Peyer's patch (tissue), 4 donors: ENCODE measurements at regions not wholly inside any gene's neighbourhood (a gene's known extent, or its start where the extent isn't known, plus 50 kb on each side); places are given as distances from the start of the nearest gene placed in this dataset.

Experiments
- DNase-seq, 3 donors: peaks; one replicate each; pipeline ENCODE4 v3.0.0-alpha.2; 2017 to 2019
- H3K27ac ChIP-seq, 4 donors: fragments of 200-600 bp; sonication (generic); one replicate each; pipeline ENCODE4 v1.5.1; 2016 to 2019
- H3K27me3 ChIP-seq, 2 donors: fragments of 200-600 bp; sonication (generic); one replicate each; pipeline ENCODE4 v1.5.1; 2019
- H3K36me3 ChIP-seq, 3 donors: fragments of 200-600 bp; sonication (generic); one replicate each; pipeline ENCODE4 v1.5.1; 2016 to 2019
- H3K4me1 ChIP-seq, 4 donors: fragments of 200-600 bp; sonication (generic); one replicate each; pipeline ENCODE4 v1.5.1; 2016 to 2019
- H3K4me3 ChIP-seq, 4 donors: fragments of 200-600 bp; sonication (generic); 1 replicate in 3 of 4; 2 replicates in 1 of 4; pipeline ENCODE4 v1.5.1; 2016 to 2019; ENCODE audit warnings: mild to moderate bottlenecking in 1 of 4
- H3K9me3 ChIP-seq, 4 donors: fragments of 200-600 bp; sonication (generic); one replicate each; pipeline ENCODE4 v1.5.1; 2016 to 2019; ENCODE audit warnings: mild to moderate bottlenecking in 1 of 4
- POLR2A ChIP-seq, 2 donors: fragments of 450-650 bp; IDR thresholded peaks; one replicate each; pipeline ENCODE4 v1.5.1; 2017; ENCODE audit warnings: antibody characterized with exemption in 2 of 2, mild to moderate bottlenecking in 2 of 2, moderate library complexity in 2 of 2
- TF ChIP-seq, protein P1 (sequence below), 6 experiments: fragments of 450-650 bp in 4 of 6; fragments of 200-600 bp in 2 of 6; sonication (generic) in 1 of 6; IDR thresholded peaks; one replicate each; pipeline ENCODE4 v1.5.1; 2017 to 2019; ENCODE audit warnings: antibody characterized with exemption in 6 of 6, mild to moderate bottlenecking in 3 of 6, moderate library complexity in 1 of 6

DNA sequence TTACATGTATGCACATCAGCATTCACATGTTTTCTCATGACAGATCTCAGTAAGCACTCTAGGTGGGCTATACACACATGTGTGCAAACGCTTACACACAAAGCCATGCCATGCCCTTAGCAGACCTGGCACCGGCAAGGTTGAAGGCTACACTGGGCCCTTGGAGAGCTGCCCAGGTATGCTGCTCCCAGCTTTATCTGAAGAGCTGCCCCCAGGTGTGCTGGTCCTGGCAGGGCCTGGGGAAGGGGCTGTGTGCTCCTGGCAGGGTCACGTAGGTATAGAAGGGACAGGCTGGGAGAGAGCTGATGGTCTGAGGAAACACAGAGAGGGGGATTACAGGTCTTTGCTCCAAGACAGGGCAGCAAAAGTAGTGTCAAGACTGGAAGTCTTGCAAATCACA, 146.7 kb upstream of the VANGL1 start:
- H3K4me3 ChIP-seq = no peak overlapping the region
- H3K9me3 ChIP-seq = no peaks in the 10 kb centered on the region
- no peak for DNase-seq
- no peaks in the 10 kb centered on the region for H3K4me1 ChIP-seq
- no peaks in the 10 kb centered on the region for H3K27me3 ChIP-seq
- H3K36me3 ChIP-seq = no peaks in the 10 kb centered on the region
- no peak for TF ChIP-seq POLR2A (IDR thresholded peaks at IDR 0.05)
- TF ChIP-seq, protein P1, sequence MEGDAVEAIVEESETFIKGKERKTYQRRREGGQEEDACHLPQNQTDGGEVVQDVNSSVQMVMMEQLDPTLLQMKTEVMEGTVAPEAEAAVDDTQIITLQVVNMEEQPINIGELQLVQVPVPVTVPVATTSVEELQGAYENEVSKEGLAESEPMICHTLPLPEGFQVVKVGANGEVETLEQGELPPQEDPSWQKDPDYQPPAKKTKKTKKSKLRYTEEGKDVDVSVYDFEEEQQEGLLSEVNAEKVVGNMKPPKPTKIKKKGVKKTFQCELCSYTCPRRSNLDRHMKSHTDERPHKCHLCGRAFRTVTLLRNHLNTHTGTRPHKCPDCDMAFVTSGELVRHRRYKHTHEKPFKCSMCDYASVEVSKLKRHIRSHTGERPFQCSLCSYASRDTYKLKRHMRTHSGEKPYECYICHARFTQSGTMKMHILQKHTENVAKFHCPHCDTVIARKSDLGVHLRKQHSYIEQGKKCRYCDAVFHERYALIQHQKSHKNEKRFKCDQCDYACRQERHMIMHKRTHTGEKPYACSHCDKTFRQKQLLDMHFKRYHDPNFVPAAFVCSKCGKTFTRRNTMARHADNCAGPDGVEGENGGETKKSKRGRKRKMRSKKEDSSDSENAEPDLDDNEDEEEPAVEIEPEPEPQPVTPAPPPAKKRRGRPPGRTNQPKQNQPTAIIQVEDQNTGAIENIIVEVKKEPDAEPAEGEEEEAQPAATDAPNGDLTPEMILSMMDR (IDR thresholded peaks at IDR 0.05) = no peak
- H3K27ac ChIP-seq = no peak overlapping the region

DNA sequence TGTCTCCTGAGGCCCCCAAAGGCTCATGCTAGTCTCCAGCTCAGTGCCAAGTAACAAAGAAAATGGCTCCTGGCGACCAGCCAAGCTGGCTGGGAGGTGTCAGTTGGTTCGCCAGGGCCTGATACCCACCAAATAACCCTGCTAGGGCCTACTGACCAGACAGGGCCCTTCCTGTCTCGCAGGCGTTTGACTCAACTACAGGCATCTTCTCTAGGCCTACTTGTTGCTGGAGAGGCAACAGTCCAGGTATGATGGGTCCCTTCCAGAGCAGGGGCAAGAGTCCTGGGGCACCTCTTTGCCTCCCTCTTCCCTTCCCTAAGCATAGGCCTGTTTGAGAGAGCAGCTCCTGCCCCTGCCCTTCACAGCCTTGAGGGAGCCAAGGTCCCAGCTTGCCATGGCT, 147.9 kb upstream of the VANGL1 start:
- Histone ChIP-seq H3K36me3 (no peaks in the 10 kb centered on the region), H3K4me1 (no peaks in the 10 kb centered on the region), H3K27ac (no peak overlapping the region), H3K4me3 (no peak overlapping the region), H3K27me3 (no peaks in the 10 kb centered on the region), H3K9me3 (no peaks in the 10 kb centered on the region)
- TF ChIP-seq POLR2A (IDR thresholded peaks at IDR 0.05) = no peak
- TF ChIP-seq, protein P1 (IDR thresholded peaks at IDR 0.05) = no peak
- no peak for DNase-seq

DNA sequence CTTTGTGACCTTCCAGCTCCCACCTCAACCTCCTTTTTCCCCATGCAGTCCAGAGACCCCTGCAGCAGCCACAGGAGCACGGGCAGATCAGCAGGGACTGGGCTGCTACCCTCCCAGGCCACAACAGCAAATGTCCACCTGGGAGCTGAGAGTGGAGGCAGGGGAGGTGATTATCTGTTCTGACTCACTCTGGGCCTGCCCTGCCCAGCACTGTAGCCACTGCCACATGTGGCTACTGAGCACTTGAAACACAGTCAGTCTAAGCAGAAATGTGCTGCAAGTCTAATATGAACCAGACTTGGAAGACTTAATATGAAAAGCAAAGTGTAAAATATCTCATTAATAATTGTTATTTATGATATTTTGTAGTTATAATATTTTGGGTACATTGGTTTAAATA, 148.9 kb upstream of the VANGL1 start:
- Histone ChIP-seq H3K9me3 (no peaks in the 10 kb centered on the region), H3K27ac (no peak overlapping the region), H3K4me1 (no peaks in the 10 kb centered on the region), H3K36me3 (no peaks in the 10 kb centered on the region), H3K27me3 (no peaks in the 10 kb centered on the region), H3K4me3 (no peak overlapping the region)
- DNase-seq = no peak
- no peak for TF ChIP-seq POLR2A (IDR thresholded peaks at IDR 0.05)
- TF ChIP-seq, protein P1 (IDR thresholded peaks at IDR 0.05) = no peak

DNA sequence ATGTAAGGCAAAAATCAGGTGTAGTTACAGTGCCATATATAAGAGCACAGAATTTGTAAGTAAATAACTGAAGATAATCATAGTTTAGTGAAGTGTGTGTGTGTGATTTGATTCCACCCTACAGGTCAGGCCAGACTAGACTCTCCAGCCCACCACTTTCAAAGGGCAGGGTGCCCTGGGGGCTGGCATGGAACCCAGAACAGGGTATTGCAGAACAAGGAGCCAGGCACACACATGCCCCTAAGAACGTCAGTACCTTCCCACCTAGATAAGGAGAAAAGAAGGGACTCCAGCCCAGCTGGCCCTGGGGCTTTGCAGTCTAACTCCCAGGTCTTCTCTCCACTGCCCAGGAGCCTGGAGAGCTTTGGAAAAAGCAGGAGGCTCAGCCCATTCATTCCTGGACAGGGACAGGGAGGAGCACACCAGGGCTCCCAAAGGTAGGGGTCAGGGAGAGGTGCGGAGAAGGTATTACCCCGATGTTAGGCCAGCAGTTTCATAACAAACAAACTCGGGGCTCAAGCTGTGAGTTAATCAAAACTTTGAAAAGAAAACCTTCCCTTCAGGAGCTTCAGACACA, 149.7 kb upstream of the VANGL1 start:
- no peak for DNase-seq
- no peak overlapping the region for H3K27ac ChIP-seq
- H3K4me1 ChIP-seq = no peaks in the 10 kb centered on the region
- H3K4me3 ChIP-seq = no peak overlapping the region
- TF ChIP-seq, protein P1 (IDR thresholded peaks at IDR 0.05) = no peak
- no peak for TF ChIP-seq POLR2A (IDR thresholded peaks at IDR 0.05)
- no peaks in the 10 kb centered on the region for H3K9me3 ChIP-seq
- H3K36me3 ChIP-seq = no peaks in the 10 kb centered on the region
- no peaks in the 10 kb centered on the region for H3K27me3 ChIP-seq

DNA sequence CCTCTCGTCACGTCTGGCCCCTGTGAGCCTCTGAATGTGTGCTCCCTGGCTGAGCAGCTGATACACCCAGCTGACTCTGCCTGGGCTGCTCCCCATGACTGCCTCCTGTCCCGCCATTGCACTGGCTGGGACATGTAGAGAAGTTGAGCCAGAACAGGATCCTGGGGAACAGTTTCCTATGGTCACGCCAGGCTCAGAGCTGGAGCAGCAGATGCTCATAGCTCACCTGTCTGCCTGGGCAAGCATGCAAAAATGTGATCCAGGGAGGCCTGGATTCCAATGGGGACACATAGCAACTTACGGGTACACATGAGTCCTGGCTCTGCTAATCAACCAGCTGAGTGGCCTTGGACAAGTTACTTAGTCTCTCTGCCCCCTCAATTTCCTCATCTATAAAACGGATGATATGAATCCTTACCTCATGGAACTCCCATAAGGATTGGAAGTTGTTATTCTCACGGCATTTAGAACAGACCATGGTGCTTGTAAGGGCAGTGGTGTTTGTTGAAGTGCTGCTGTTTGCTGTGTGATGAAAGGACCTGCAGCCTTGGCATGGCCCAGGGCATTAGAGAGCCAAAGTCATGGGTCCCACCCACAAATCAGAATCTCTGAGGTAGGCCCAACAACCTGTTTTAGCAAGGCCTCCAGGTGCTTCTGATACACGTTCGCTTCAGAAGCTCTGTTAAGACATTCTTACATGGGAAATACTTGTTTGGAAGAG, 150.3 kb upstream of the VANGL1 start:
- Histone ChIP-seq H3K36me3 (no peaks in the 10 kb centered on the region), H3K27me3 (no peaks in the 10 kb centered on the region), H3K4me3 (no peak overlapping the region), H3K27ac (no peak overlapping the region), H3K9me3 (no peaks in the 10 kb centered on the region), H3K4me1 (no peaks in the 10 kb centered on the region)
- TF ChIP-seq, protein P1 (IDR thresholded peaks at IDR 0.05) = no peak
- TF ChIP-seq POLR2A (IDR thresholded peaks at IDR 0.05) = no peak
- DNase-seq = no peak
